GM19324 (cell line): ENCODE measurements at regions not wholly inside any gene's neighbourhood (a gene's known extent, or its start where the extent isn't known, plus 50 kb on each side); places are given as distances from the start of the nearest gene placed in this dataset.
"Not testable (repeated sequence)": the region's sequence is repeated elsewhere in the genome, so short reads cannot be mapped to it uniquely, and the experiment has no call there.

Source experiments
- ATAC-seq: cut with Tn5 transposase; IDR thresholded peaks from one replicate; pipeline ENCODE4 v1.9.1; 2021; ENCODE audit warnings: mild to moderate bottlenecking, moderate library complexity; ENCODE audit not compliant: unreplicated experiment, low FRiP score

GRCh38 chr10:117492504-117492903 is 50.0 kb upstream of the EMX2 start:
- ATAC-seq, result peak; percentile 58

GRCh38 chr10:117488004-117488403 is 54.5 kb upstream of the EMX2 start:
- ATAC-seq, result no peak

- no peak for ATAC-seq
These were observed 55.9 kb upstream of the EMX2 start for GRCh38 chr10:117486606-117487005.

DNA sequence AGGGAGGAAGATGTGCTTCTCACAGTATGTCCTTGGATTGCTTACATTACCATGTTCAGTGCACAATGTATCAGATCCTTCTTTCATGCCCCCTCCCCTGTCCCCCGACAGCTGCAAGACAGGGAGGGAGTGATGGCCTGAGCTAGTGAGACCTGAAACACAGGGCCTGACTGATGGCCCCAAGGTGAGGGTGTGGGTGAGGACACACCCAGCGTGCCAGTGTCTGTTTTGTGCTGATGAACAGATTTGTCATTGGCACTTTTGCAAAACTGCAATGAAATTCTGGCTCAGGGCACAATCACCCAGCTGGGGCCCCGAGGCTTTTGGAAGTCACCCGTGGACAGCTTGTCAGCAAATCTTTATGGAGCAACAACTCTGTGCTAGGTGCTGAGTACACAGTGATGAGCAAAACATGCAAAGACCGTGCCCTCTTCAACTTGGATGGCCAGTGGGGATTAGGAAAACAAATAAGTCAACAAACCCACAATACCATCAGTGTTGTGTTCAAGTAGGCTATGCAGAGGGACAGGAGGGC is 59.4 kb upstream of the EMX2 start:
- no peak for ATAC-seq

GRCh38 chr10:117481011-117481410 is 61.5 kb upstream of the EMX2 start:
- not testable (repeated sequence) for ATAC-seq

DNA sequence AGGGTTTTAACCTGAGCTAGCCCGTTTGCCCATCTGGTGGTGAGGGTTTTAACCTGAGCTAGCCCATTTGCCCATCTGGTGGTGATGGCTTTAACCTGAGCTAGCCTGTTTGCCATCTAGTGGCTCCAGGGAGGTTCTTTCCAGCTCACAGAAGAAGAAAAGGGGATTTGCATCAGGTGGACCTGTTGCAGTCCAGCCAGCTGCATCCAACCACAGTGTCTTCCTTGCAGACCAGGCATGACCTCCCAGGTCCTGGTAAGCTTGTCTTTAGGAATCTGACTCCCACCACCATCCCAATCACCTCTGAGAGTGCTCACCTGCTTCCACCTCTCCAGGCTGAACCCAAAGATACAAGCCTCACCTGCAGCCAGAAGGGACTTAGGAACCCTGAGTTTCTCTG is 62.4 kb upstream of the EMX2 start:
- ATAC-seq, result no peak

DNA sequence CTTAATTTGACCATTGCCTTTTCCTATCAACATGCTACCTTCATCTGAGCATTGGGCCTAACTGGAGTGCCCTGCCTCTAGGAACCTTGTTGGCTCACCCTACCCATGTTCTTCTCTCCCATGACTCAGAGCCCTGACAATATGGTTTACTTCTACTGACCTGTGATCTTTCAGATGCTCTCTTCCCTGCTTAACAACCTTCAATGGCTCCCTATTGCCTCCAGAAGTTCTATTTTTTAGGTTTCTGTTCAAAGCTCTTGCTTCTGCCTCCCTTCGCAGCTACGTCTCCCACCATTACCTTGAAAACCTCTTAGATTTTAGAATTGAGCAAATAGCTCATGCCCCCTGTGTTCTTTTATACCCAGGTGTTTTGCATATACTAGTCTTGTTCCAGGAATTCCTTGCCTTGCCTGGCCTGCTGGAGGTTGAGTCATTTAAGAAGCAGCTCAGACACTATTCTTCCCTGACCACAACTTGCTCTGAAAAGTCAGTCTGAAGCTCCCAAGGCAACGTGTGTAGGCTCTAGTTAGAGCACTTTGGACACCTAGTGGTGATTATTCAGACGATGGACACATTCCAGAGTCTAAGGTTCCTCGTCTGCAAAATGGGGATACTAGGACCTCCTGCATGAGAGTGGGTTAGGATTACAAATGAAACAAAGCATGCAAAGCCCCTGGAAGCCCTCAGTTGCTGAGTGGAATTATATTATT is 64.4 kb upstream of the EMX2 start:
- no peak for ATAC-seq

DNA sequence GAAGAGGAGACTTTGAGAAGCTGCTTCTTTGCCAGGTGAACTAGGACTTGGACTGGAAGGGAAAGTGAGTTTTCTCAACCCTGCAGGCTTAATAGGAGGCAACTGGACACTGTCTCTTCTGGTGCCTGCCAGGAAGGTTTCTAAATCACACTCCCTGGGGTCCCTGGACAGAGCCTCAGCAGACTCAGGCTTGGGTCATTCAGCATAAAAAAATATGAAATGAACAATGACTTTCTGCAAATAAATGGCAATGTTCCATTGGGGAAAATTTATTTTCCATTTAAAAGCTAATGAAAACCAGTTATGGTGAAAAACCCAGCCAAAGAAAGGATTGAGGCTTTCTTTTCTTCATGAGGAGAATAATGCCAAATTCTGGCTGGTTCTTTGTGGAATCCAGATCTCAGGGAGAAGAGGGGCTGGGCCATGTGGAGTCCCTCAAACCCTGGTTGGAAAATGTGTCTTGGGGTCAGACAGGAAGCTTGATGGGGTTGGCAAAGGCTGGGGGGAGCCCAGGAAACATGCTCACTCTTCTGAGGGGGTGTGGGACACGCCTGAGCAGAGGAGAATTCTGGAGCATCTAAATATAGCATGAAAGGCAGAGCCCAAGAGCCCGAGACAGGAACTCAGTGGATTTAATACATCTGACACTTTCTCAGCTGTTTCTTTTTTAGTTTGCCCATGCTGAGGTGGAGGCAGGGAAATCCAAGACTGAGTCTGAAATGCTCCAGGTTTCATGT is 65.2 kb upstream of the EMX2 start:
- ATAC-seq, result no peak

DNA sequence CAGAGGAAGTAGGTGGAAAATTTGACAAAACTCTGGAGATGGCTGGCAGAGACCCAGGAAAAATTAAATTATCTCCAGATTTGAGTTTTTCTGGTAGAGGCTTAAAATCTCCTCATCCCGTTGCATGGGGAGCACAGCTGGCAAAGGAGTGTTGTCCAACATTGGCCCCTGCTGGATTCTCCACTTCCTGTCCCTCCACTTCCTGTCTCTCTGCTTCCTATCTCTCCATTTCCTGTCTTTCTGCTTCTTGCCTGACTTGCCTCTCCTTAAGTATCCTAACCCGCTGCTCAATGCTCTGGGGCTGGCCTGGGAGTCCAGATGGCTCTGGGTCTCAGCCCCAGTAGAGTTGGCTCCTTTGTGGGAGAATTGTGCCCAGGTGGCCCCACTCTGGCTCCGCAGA is 65.8 kb upstream of the EMX2 start:
- ATAC-seq, result no peak

DNA sequence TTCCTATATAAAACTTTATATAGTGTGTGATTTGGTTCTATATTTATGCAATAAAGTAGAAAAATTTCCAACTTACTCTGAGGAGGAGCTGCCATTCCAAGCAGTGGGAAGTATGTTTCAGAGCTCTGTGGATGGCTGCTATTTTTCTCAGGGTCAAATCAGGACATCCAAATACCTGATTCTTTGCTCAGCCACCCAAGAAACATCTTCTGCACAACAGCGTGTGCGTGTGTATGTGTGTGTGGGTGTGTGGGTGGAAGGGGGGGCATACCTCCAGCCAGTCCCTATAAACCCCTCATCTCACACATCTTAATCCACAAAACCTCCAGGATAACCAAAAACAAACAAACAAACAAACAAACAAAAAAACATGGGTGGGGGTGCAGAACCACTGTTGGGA is 66.3 kb upstream of the EMX2 start:
- ATAC-seq, result no peak

DNA sequence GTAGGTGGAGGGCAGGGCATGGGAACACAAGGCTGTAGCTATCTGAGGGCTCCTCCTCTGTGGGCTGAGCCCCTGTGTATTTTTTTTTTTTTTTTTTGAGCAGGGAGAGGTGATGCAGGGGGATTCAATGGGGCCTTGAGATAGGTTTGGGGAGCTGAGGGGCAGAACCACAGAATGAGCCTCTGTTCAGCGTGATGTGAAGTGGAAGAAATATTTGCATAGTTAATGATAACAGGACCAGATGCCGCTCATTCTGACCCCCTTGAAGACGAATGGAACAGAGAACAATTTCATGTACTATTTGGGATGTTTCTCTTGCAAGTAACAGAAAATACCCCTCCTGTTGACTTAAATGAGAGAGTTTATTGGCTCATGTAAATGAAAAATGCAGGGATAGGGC is 69.7 kb upstream of the EMX2 start:
- ATAC-seq, result peak; percentile 81

DNA sequence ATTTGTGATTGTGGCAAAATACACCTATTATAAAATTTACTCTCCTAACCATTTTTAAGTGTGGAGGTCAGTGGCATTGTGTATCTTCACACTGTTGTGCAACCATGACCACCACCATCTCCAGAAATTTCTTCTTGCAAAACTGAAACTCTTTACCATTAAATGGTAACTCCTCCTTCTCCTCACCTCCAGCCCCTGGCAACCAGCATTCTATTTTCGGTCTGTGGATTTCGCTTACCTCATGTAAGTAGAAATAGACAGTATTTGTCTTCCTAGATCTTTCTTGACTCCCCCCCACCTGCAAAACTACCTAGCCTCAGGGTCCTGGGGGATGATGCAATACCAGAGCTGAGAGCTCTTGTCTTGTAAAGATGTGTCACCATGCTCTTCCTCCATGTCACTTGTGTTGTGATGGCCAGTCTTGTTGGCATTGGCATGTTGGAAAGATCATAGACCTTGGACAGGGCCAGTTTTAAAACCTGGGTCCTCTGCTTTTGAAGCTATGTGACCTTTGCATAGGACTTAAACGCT is 71.1 kb upstream of the EMX2 start:
- ATAC-seq, result no peak

GRCh38 chr10:117470733-117471132 is 71.8 kb upstream of the EMX2 start:
- ATAC-seq, result no peak

- no peak for ATAC-seq
These were observed 73.9 kb upstream of the EMX2 start for GRCh38 chr10:117468665-117469064.

- ATAC-seq, result no peak
These were observed 78.4 kb upstream of the EMX2 start for GRCh38 chr10:117464176-117464575.

GRCh38 chr10:117463545-117463920 is 79.0 kb upstream of the EMX2 start:
- ATAC-seq, result no peak

DNA sequence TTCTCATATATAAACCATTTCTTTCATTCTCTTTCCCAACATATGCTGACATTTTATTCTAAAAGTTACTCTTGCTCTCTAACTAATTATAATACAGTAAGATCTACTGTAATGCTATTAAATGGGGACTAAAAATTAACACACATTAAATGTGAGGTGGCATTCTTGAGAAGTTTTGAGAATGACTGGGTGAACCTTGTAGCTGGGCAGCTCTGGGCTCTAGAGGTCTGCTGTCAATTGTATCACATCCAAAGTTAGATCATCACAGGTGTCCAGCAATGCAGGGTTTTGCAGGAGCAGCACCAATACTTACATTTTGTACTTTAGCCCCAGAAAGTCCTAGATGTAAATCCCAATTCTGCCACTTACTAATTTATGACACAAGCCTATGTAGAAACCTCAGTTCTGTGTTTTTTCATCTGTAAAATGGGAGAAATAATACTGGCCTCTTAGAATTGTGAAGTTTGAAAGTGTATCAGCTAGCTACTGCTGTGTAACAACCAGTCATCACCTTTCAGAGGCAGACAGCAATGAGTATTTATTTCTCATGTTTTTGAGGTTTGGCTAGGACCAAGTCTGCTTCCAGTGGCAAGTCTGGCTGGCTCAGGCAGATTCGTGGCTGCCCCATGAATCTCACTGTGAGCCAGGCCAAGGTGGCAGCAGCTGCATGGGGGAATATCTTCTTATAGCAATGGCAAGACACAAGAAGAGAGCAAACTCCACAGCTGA is 79.6 kb upstream of the EMX2 start:
- ATAC-seq, result no peak

- no peak for ATAC-seq
These were observed 80.1 kb upstream of the EMX2 start for GRCh38 chr10:117462424-117462792.

DNA sequence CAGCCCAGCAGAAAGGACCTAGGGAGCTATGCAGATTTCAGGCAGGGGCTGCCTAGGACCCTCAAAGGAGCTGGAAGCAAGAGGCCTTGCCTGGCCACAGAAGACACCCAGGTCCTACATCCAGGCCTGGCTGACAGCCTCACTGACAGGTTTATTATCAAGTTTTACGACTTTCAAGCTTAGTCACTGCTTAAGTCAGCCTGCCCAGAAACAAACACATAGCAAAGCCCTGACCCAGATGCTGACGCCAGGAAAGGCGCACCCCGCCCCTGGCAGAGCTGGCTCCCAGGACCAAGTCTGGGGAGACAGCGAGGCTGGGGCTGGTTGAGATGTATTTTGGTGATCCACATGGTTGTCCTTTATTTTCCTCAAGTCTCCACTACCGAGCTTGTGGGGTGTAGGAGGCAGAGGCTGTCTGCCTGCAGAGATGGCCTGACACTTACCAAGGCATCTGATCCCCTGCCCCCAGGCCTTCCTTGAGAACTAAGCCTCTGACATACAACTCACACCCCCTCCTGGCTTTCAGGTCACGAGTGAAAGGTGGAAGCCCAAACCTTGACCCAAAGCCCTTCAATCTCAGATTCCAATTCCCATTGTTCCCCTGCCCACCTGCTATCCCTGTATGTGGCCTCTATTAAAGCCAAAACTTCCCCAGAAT is 80.7 kb upstream of the EMX2 start:
- ATAC-seq, result no peak

DNA sequence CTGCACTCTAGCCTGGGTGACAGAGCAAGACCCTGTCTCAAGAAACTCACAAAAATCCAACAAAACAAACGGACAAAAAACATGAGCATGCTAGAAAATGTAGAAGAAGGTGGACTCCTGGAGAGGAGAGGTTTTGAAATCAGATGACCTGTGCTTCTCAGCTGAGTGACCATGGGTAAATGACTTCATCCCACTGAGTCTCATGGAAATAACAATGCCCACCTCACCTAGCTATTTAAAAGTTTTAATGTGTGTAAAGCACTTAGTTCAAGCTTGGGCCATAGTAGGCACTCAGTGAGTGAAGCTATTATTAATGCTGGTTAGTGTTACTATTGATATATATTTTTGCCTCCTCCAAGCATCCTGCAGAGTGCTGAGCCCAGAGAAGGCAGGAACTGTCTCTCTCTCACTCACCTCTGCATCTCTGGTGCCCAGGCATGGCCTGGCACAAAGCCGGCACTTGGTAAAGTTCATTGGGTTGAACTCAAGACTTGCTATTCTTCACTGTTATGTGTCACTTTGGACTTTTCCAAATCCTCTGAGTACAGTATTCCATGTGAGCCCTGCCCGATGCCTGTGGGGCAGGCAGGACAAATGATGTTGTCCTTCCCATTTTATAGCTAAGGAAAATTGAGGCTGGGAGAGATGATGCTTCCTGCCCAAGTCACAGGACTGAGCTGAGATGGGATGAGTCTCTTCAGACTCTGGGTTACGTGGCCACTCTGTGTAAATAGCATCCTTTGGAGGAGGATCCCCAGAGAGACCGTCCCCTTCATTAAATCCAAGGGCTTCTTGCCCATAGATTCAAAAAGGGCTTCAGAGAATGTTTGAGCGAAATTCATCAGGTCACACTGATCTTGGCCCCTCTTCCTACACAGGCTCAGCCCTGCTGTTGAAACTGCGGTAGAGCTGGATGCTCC is 81.4 kb upstream of the EMX2 start:
- no peak for ATAC-seq
